ENCODE measurements at regions not wholly inside any gene's neighbourhood (a gene's known extent, or its start where the extent isn't known, plus 50 kb on each side); places are given as distances from the start of the nearest gene placed in this dataset.
A peak's percentile ranks its signal among the peaks of the same experiment; 100 is the strongest.
"Not testable (repeated sequence)": the region's sequence is repeated elsewhere in the genome, so short reads cannot be mapped to it uniquely, and the experiment has no call there.

- H2AFZ ChIP-seq (ENCODE audit: low read depth, low read length, severe bottlenecking): peak overlapping the region; percentile 36
- no peaks in the 10 kb centered on the region for H3K27me3 ChIP-seq (ENCODE audit: low read length)
- peaks cover 8% of the 10 kb centered on the region; the same call in 1 of the 2 replicates for H3K9me3 ChIP-seq (ENCODE audit: insufficient read depth, low read length)
- H3K9me2 ChIP-seq (replicated peaks; ENCODE audit: insufficient read depth, low read length): no peaks in the 10 kb centered on the region
- H3K36me3 ChIP-seq (ENCODE audit: low read length): no peaks in the 10 kb centered on the region
- no peaks in the 10 kb centered on the region for H3F3A ChIP-seq (ENCODE audit: insufficient read depth)
- H3K27ac ChIP-seq (ENCODE audit: low read depth, low read length): no peak overlapping the region
- TF ChIP-seq EZH2phosphoT487 (conservative IDR thresholded peaks at IDR 0.05; ENCODE audit: low read length) (no peak), CTCF (IDR thresholded peaks at IDR 0.05; ENCODE audit: insufficient read depth, low read length, poor library complexity, severe bottlenecking) (no peak)
- no peak overlapping the region for H3K4me2 ChIP-seq (ENCODE audit: low read depth, low read length, poor library complexity, severe bottlenecking)
- H4K20me1 ChIP-seq (ENCODE audit: low read depth, low read length): no peaks in the 10 kb centered on the region
- H3K79me2 ChIP-seq (ENCODE audit: insufficient read depth, low read length): no peaks in the 10 kb centered on the region
- no peak overlapping the region for H3K4me3 ChIP-seq (ENCODE audit: insufficient read depth, low read length, poor library complexity, severe bottlenecking)
- no peak overlapping the region for H3K9ac ChIP-seq (ENCODE audit: low read length)
These were observed 1729.7 kb downstream of the PCDH9 start for GRCh38 chr13:65500481-65500880.

- Histone ChIP-seq H3K9me3 (ENCODE audit: insufficient read depth, low read length) (peaks cover 1% of the 10 kb centered on the region; the same call in 1 of the 2 replicates), H3K9ac (ENCODE audit: low read length) (no peak overlapping the region), H3K27me3 (ENCODE audit: low read length) (no peaks in the 10 kb centered on the region), H3K36me3 (ENCODE audit: low read length) (no peaks in the 10 kb centered on the region), H3K4me2 (ENCODE audit: low read depth, low read length, poor library complexity, severe bottlenecking) (no peak overlapping the region), H3K79me2 (ENCODE audit: insufficient read depth, low read length) (no peaks in the 10 kb centered on the region), H3K4me3 (ENCODE audit: insufficient read depth, low read length, poor library complexity, severe bottlenecking) (no peak overlapping the region), H3F3A (ENCODE audit: insufficient read depth) (no peaks in the 10 kb centered on the region), H4K20me1 (ENCODE audit: low read depth, low read length) (no peaks in the 10 kb centered on the region), H3K9me2 (replicated peaks; ENCODE audit: insufficient read depth, low read length) (no peaks in the 10 kb centered on the region), H3K27ac (ENCODE audit: low read depth, low read length) (no peak overlapping the region), H2AFZ (ENCODE audit: low read depth, low read length, severe bottlenecking) (peak overlapping the region; percentile 41)
- TF ChIP-seq CTCF (IDR thresholded peaks at IDR 0.05; ENCODE audit: insufficient read depth, low read length, poor library complexity, severe bottlenecking) (no peak), EZH2phosphoT487 (conservative IDR thresholded peaks at IDR 0.05; ENCODE audit: low read length) (no peak)
These were observed 1730.9 kb downstream of the PCDH9 start for GRCh38 chr13:65499256-65499655.

DNA sequence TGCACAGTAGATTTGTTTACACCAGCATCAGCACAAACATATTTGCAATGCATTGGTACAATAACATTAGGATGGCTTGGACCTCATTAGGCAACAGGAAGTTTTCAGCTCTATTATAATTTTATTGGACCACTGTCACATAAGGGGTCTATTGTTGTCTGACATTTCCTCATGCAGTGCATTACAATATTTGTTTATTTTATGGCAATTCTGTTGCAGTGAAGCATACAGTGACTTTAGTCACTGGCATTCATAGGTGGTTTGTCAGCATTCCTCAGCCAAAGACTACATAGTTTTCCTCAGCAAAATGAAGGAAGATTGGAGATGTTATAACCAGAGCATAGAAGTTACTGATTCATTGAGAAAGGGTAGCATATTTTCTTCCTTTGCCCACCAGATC lies 1732.9 kb downstream of the PCDH9 start:
- Histone ChIP-seq H3K27ac (ENCODE audit: low read depth, low read length) (no peak overlapping the region), H3K27me3 (ENCODE audit: low read length) (no peaks in the 10 kb centered on the region), H3K36me3 (ENCODE audit: low read length) (no peaks in the 10 kb centered on the region), H3K9me3 (ENCODE audit: insufficient read depth, low read length) (no peaks in the 10 kb centered on the region), H4K20me1 (ENCODE audit: low read depth, low read length) (no peaks in the 10 kb centered on the region), H3K9me2 (replicated peaks; ENCODE audit: insufficient read depth, low read length) (no peaks in the 10 kb centered on the region), H3K4me3 (ENCODE audit: insufficient read depth, low read length, poor library complexity, severe bottlenecking) (no peak overlapping the region), H3K4me2 (ENCODE audit: low read depth, low read length, poor library complexity, severe bottlenecking) (no peak overlapping the region), H2AFZ (ENCODE audit: low read depth, low read length, severe bottlenecking) (no peak overlapping the region), H3K79me2 (ENCODE audit: insufficient read depth, low read length) (no peaks in the 10 kb centered on the region), H3K9ac (ENCODE audit: low read length) (no peak overlapping the region), H3F3A (ENCODE audit: insufficient read depth) (no peaks in the 10 kb centered on the region)
- TF ChIP-seq EZH2phosphoT487 (conservative IDR thresholded peaks at IDR 0.05; ENCODE audit: low read length) (no peak), CTCF (IDR thresholded peaks at IDR 0.05; ENCODE audit: insufficient read depth, low read length, poor library complexity, severe bottlenecking) (no peak)

GRCh38 chr13:65490725-65491124 lies 1739.4 kb downstream of the PCDH9 start:
- H3K27ac ChIP-seq (ENCODE audit: low read depth, low read length); H3K9me2 ChIP-seq (replicated peaks; ENCODE audit: insufficient read depth, low read length); H3K9ac ChIP-seq (ENCODE audit: low read length); H3K4me2 ChIP-seq (ENCODE audit: low read depth, low read length, poor library complexity, severe bottlenecking); H3K36me3 ChIP-seq (ENCODE audit: low read length); H4K20me1 ChIP-seq (ENCODE audit: low read depth, low read length); H3K27me3 ChIP-seq (ENCODE audit: low read length); H3K4me3 ChIP-seq (ENCODE audit: insufficient read depth, low read length, poor library complexity, severe bottlenecking); H3K9me3 ChIP-seq (ENCODE audit: insufficient read depth, low read length); H2AFZ ChIP-seq (ENCODE audit: low read depth, low read length, severe bottlenecking); H3K79me2 ChIP-seq (ENCODE audit: insufficient read depth, low read length); H3F3A ChIP-seq (ENCODE audit: insufficient read depth): not testable (repeated sequence)

Measured in SU-DHL-6 (cell line).